H1 (cell line): ENCODE measurements at regions not wholly inside any gene's neighbourhood (a gene's known extent, or its start where the extent isn't known, plus 50 kb on each side); places are given as distances from the start of the nearest gene placed in this dataset.

Source experiments
- CTCF ChIA-PET: fragments of 300-600 bp; sonication (Branson Sonifier 250); formaldehyde crosslinking; loops from one replicate; lab custom pipeline; 2021; ENCODE audit not compliant: partially characterized antibody; lab: Charles Lee
- POLR2A ChIA-PET: fragments of 300-600 bp; sonication (Branson Sonifier 250); formaldehyde crosslinking; loops from one replicate; lab custom pipeline; 2021; ENCODE audit warnings: inconsistent platforms; ENCODE audit not compliant: partially characterized antibody; lab: Charles Lee
- DNase-seq, 2 experiments: peaks; one replicate each; pipeline versions ENCODE4 v3.0.0 to v3.0.0-alpha.2; 2010 to 2022; ENCODE audit warnings: low spot score in 2 of 2, low read depth in 1 of 2, mixed read lengths in 1 of 2
- FAIRE-seq: peaks from 2 replicates; lab custom pipeline; 2011; peaks lifted over from hg19 to GRCh38; lab: Jason Lieb, UNC
- H2AFZ ChIP-seq: 2 replicates; pipeline ENCODE4 v1.8.1; 2012; ENCODE audit warnings: low read length, inconsistent platforms
- H2AK5ac ChIP-seq: 2 replicates; pipeline ENCODE4 v1.6.1; 2013; ENCODE audit warnings: low read depth, low read length
- H2BK120ac ChIP-seq: replicated peaks from 2 replicates; pipeline ENCODE3; 2013; ENCODE audit warnings: low read depth, low read length, inconsistent platforms
- H2BK12ac ChIP-seq: 2 replicates; pipeline ENCODE4 v1.6.1; 2013; ENCODE audit warnings: low read depth, low read length
- H2BK15ac ChIP-seq: 2 replicates; pipeline ENCODE4 v1.6.1; 2013; ENCODE audit warnings: low read length
- H2BK20ac ChIP-seq: 2 replicates; pipeline ENCODE4 v1.6.1; 2013; ENCODE audit warnings: low read length
- H2BK5ac ChIP-seq: 2 replicates; pipeline ENCODE4 v1.6.1; 2013; ENCODE audit warnings: low read depth, low read length
- H3K14ac ChIP-seq: 2 replicates; pipeline ENCODE4 v1.6.1; 2013; ENCODE audit warnings: inconsistent platforms; ENCODE audit not compliant: insufficient read length
- H3K18ac ChIP-seq: 2 replicates; pipeline ENCODE4 v1.6.1; 2013; ENCODE audit warnings: low read length; ENCODE audit errors: extremely low read depth
- H3K23ac ChIP-seq: 2 replicates; pipeline ENCODE4 v1.6.1; 2013; ENCODE audit warnings: inconsistent platforms; ENCODE audit not compliant: insufficient read length
- H3K23me2 ChIP-seq: 2 replicates; pipeline ENCODE4 v1.6.1; 2013; ENCODE audit warnings: low read depth, low read length
- H3K27ac ChIP-seq: 2 replicates; pipeline ENCODE4 v1.6.1; 2011; ENCODE audit warnings: low read depth, low read length, inconsistent platforms
- H3K27me3 ChIP-seq, 4 experiments: replicated peaks in 1 of 4; 1 replicate in 1 of 4; 2 replicates in 3 of 4; pipeline versions ENCODE4 v1.6.1 to v1.8.1; 2011 to 2013; ENCODE audit warnings: low read length in 3 of 4, mild to moderate bottlenecking in 3 of 4, inconsistent platforms in 2 of 4, mixed read lengths in 2 of 4, moderate library complexity in 1 of 4; ENCODE audit not compliant: control insufficient read depth in 3 of 4, insufficient read depth in 3 of 4; ENCODE audit errors: extremely low read depth in 1 of 4
- H3K36me3 ChIP-seq, 4 experiments: 2 replicates each; pipeline versions ENCODE4 v1.6.1 to v1.8.1; 2011 to 2013; ENCODE audit warnings: mild to moderate bottlenecking in 4 of 4, low read length in 3 of 4, moderate library complexity in 2 of 4, control low read depth in 1 of 4, inconsistent platforms in 1 of 4; ENCODE audit not compliant: insufficient read depth in 4 of 4, control insufficient read depth in 2 of 4
- H3K4ac ChIP-seq: replicated peaks from 2 replicates; pipeline ENCODE3; 2013; ENCODE audit warnings: low read length, low read depth, mixed read lengths, inconsistent platforms; ENCODE audit not compliant: insufficient read length
- H3K4me1 ChIP-seq, 4 experiments: replicated peaks in 1 of 4; 1 replicate in 1 of 4; 2 replicates in 3 of 4; pipeline versions ENCODE4 v1.6.1 to v1.8.1; 2011 to 2013; ENCODE audit warnings: low read length in 3 of 4, inconsistent platforms in 2 of 4, mixed read lengths in 1 of 4; ENCODE audit not compliant: insufficient read depth in 4 of 4, control insufficient read depth in 3 of 4
- H3K4me2 ChIP-seq, 2 experiments: 2 replicates each; pipeline versions ENCODE4 v1.6.1 to v1.8.1; 2011 to 2013; ENCODE audit warnings: low read depth in 2 of 2, low read length in 2 of 2, control low read depth in 1 of 2, inconsistent platforms in 1 of 2, mild to moderate bottlenecking in 1 of 2; ENCODE audit not compliant: insufficient read depth in 1 of 2
- H3K4me3 ChIP-seq, 4 experiments: fragments of 200-600, 300-600 bp in 1 of 4; sonication (generic), shearing (Covaris generic), sonication (Bioruptor Twin) in 1 of 4; 2 replicates each; pipeline versions ENCODE4 v1.5.1 to v1.8.1; 2011 to 2016; ENCODE audit warnings: low read length in 4 of 4, low read depth in 3 of 4, control low read depth in 2 of 4, inconsistent platforms in 2 of 4, mild to moderate bottlenecking in 2 of 4, mixed read lengths in 1 of 4, moderate library complexity in 1 of 4; ENCODE audit not compliant: insufficient read depth in 2 of 4; ENCODE audit errors: extremely low read depth in 1 of 4
- H3K56ac ChIP-seq: replicated peaks from 2 replicates; pipeline ENCODE3; 2013; ENCODE audit warnings: low read depth, mild to moderate bottlenecking, mixed read lengths, low read length, inconsistent platforms; ENCODE audit not compliant: insufficient read length
- H3K79me1 ChIP-seq: 2 replicates; pipeline ENCODE4 v1.6.1; 2013; ENCODE audit warnings: low read depth, low read length, control low read depth
- H3K79me2 ChIP-seq, 2 experiments: 2 replicates each; pipeline versions ENCODE4 v1.6.1 to v1.8.1; 2012 to 2013; ENCODE audit warnings: low read length in 2 of 2, mild to moderate bottlenecking in 2 of 2, inconsistent platforms in 1 of 2; ENCODE audit not compliant: insufficient read depth in 2 of 2, control insufficient read depth in 1 of 2
- H3K9ac ChIP-seq, 4 experiments: replicated peaks in 1 of 4; 1 replicate in 1 of 4; 2 replicates in 3 of 4; pipeline versions ENCODE4 v1.6.1 to v1.8.1; 2011 to 2013; ENCODE audit warnings: low read depth in 3 of 4, low read length in 3 of 4, control low read depth in 2 of 4, mild to moderate bottlenecking in 2 of 4, moderate library complexity in 2 of 4, inconsistent platforms in 1 of 4; ENCODE audit errors: extremely low read depth in 1 of 4
- H3K9me3 ChIP-seq, 2 experiments: 2 replicates each; pipeline versions ENCODE4 v1.6.1 to v1.8.1; 2012 to 2013; ENCODE audit warnings: mild to moderate bottlenecking in 2 of 2, moderate library complexity in 2 of 2, control low read depth in 1 of 2, inconsistent platforms in 1 of 2, low read depth in 1 of 2, low read length in 1 of 2, mixed read lengths in 1 of 2; ENCODE audit not compliant: insufficient read depth in 2 of 2
- H4K20me1 ChIP-seq, 2 experiments: replicated peaks in 1 of 2; 2 replicates each; pipeline versions ENCODE3 to v1.8.1; 2011 to 2013; ENCODE audit warnings: inconsistent platforms in 2 of 2, low read length in 2 of 2, mild to moderate bottlenecking in 1 of 2; ENCODE audit not compliant: insufficient read depth in 2 of 2, control insufficient read depth in 1 of 2
- H4K5ac ChIP-seq: 2 replicates; pipeline ENCODE4 v1.6.1; 2013; ENCODE audit warnings: low read length, low read depth, mixed read lengths, inconsistent platforms; ENCODE audit not compliant: insufficient read length
- H4K8ac ChIP-seq: 2 replicates; pipeline ENCODE4 v1.8.0; 2013; ENCODE audit warnings: mild to moderate bottlenecking, moderate library complexity, low read length, inconsistent platforms; ENCODE audit not compliant: insufficient read depth; ENCODE audit errors: extremely low read depth
- H4K91ac ChIP-seq: replicated peaks from 2 replicates; pipeline ENCODE3; 2013; ENCODE audit warnings: low read length, mixed read lengths, inconsistent platforms; ENCODE audit not compliant: insufficient read length
- CBX5 ChIP-seq: fragments of 300-800, 300-1000 bp; sonication (generic); IDR thresholded peaks from 2 replicates; pipeline ENCODE4 v1.7.1; 2016; ENCODE audit warnings: antibody characterized with exemption, low read length, low read depth
- CBX8 ChIP-seq: fragments of 300-800, 300-1000 bp; sonication (generic); IDR thresholded peaks from 2 replicates; pipeline ENCODE4 v1.7.1; 2016; ENCODE audit warnings: low read depth, low read length, borderline replicate concordance
- CHD1 ChIP-seq: IDR thresholded peaks from 2 replicates; pipeline ENCODE4 v1.6.1; 2012; ENCODE audit warnings: low read depth, low read length, improper control_type of control experiment
- E2F6 ChIP-seq: IDR thresholded peaks from 2 replicates; pipeline ENCODE4 v1.6.1; 2012; ENCODE audit warnings: inconsistent platforms
- EGR1 ChIP-seq: IDR thresholded peaks from 2 replicates; pipeline ENCODE4 v1.6.1; 2011; ENCODE audit warnings: low read depth, low read length, borderline replicate concordance
- JUND ChIP-seq: IDR thresholded peaks from 2 replicates; pipeline ENCODE4 v1.6.1; 2011; ENCODE audit warnings: mild to moderate bottlenecking, improper control_type of control experiment, low read length
- KDM1A ChIP-seq: fragments of 200-600, 300-600 bp; sonication (generic); IDR thresholded peaks from 2 replicates; pipeline ENCODE4 v1.7.1; 2016; ENCODE audit warnings: mild to moderate bottlenecking, low read length, borderline replicate concordance
- MAX ChIP-seq: IDR thresholded peaks from 2 replicates; pipeline ENCODE4 v1.6.1; 2012; ENCODE audit warnings: inconsistent platforms
- SAP30 ChIP-seq: fragments of 300-600 bp; sonication (generic); IDR thresholded peaks from 2 replicates; pipeline ENCODE4 v1.7.1; 2012; ENCODE audit warnings: low read length, moderate library complexity, mild to moderate bottlenecking, inconsistent platforms; ENCODE audit not compliant: insufficient read depth, insufficient replicate concordance
- SIRT6 ChIP-seq: IDR thresholded peaks from one replicate; pipeline ENCODE4 v1.7.1; 2012; ENCODE audit warnings: low read length, inconsistent platforms
- SP2 ChIP-seq: IDR thresholded peaks from 2 replicates; pipeline ENCODE4 v1.6.1; 2012; ENCODE audit warnings: mild to moderate bottlenecking, low read length, inconsistent platforms
- SP4 ChIP-seq: IDR thresholded peaks from 2 replicates; pipeline ENCODE4 v1.6.1; 2012; ENCODE audit warnings: low read length, inconsistent platforms
- USF2 ChIP-seq: IDR thresholded peaks from 2 replicates; pipeline ENCODE4 v1.6.1; 2011; ENCODE audit warnings: low read length, improper control_type of control experiment
- YY1 ChIP-seq: IDR thresholded peaks from 2 replicates; pipeline ENCODE4 v1.6.1; 2011; ENCODE audit warnings: low read depth, mild to moderate bottlenecking, low read length
- WGBS, 2 experiments: shearing (Covaris generic) in 1 of 2; methylation state at CpG; one replicate each; pipeline versions ENCODE4 v1.1.6 to v1.1.7; 2013 to 2015; ENCODE audit warnings: low lambda C conversion rate in 2 of 2, mixed read lengths in 2 of 2, inconsistent platforms in 1 of 2, low coverage in 1 of 2, missing lambda C conversion rate in 1 of 2; ENCODE audit not compliant: insufficient replicate concordance in 2 of 2, insufficient coverage in 1 of 2, insufficient read length in 1 of 2; ENCODE audit errors: extremely low coverage in 1 of 2, missing lambda C conversion rate in 1 of 2; 5-methylcytosine and 5-hydroxymethylcytosine counted together

GRCh38 chr7:3097734-3098133 is 54.1 kb upstream of the CARD11 start:
- H3K36me3 ChIP-seq: no peaks in the 10 kb centered on the region
- H3K4ac ChIP-seq: no peak overlapping the region
- no peak overlapping the region for H2BK12ac ChIP-seq
- DNase-seq (no peak), FAIRE-seq (no peak)
- no peak overlapping the region for H2BK15ac ChIP-seq
- no peak overlapping the region for H4K91ac ChIP-seq
- no peak overlapping the region for H3K4me3 ChIP-seq
- H3K4me1 ChIP-seq: no peaks in the 10 kb centered on the region
- no peaks in the 10 kb centered on the region for H4K20me1 ChIP-seq
- no peaks in the 10 kb centered on the region for H3K23me2 ChIP-seq
- H3K27me3 ChIP-seq: no peaks in the 10 kb centered on the region
- H3K18ac ChIP-seq: no peak overlapping the region
- no peak overlapping the region for H3K27ac ChIP-seq
- no peak overlapping the region for H2AFZ ChIP-seq
- H2AK5ac ChIP-seq: no peak overlapping the region
- no peak overlapping the region for H3K23ac ChIP-seq
- H3K9me3 ChIP-seq: no peaks in the 10 kb centered on the region; a peak in 1 of 4 replicates
- H2BK120ac ChIP-seq: no peak overlapping the region
- ChIA-PET CTCF (interaction anchor here (0.8 to 5.3 kb wide), 3 partner anchors 7 to 115 kb away, joined by 3 to 40 read pairs (median 4); no protein-coding TSS in a partner anchor), POLR2A (no interaction called here)
- no peak overlapping the region for H3K14ac ChIP-seq
- H3K9ac ChIP-seq: no peak overlapping the region
- WGBS, 2 experiments: 88% methylated on average over 1 of the region's 1 CpG; no CpG with 5 or more reads in 1 of the 2 experiments
- H3K79me1 ChIP-seq: no peaks in the 10 kb centered on the region
- no peak overlapping the region for H4K5ac ChIP-seq
- no peak overlapping the region for H4K8ac ChIP-seq
- no peak overlapping the region for H3K4me2 ChIP-seq
- no peak overlapping the region for H2BK20ac ChIP-seq
- no peak overlapping the region for H3K56ac ChIP-seq
- no peaks in the 10 kb centered on the region for H3K79me2 ChIP-seq
- no peak overlapping the region for H2BK5ac ChIP-seq
- TF ChIP-seq JUND (no peak), YY1 (no peak), SP2 (no peak), E2F6 (no peak), SP4 (no peak), SIRT6 (no peak), SAP30 (no peak), USF2 (no peak), CHD1 (no peak), CBX8 (no peak), MAX (no peak), KDM1A (no peak), EGR1 (no peak), CBX5 (no peak)
